ENCODE measurements at regions not wholly inside any gene's neighbourhood (a gene's known extent, or its start where the extent isn't known, plus 50 kb on each side); places are given as distances from the start of the nearest gene placed in this dataset.
A peak's percentile ranks its signal among the peaks of the same experiment; 100 is the strongest.

DNA sequence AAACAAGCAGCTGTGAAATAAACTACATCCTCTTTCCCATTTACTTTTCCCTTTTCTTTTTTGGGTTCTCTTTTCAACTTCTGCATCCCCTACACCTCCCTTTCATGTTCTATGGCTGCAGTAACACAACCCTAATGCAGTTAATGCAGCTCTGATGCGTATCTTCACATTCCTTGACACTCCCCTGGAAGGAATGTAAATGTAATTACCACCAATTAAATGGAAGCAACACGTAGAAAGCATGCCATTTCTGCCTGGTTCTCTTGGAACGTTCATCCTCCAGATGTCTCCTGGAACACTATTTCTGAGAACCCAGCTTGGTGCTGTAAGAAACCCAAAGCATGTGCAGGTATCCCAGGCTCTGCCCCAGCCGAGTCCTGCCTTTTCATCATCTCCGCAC is 166.8 kb upstream of the FREM2 start:
- no peak for DNase-seq

DNA sequence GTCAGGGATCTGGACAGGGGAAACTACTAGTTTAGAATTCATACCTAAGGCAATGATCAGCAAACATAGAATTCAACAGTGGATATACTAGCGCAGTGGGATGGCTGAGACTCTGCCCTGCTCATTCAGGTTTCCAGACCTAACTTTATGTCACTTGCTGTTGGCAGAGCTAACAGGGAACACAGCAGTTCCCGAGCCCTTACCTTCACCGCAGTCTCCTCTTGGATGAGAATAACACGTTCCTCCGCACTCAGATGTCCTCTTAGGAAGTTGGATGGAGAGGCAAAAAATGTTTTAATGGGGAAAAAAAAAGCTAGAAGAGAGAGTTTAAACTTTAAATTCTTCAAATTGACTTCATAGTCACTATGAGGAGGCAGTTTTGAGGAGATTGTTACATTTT is 159.7 kb upstream of the FREM2 start:
- no peak for DNase-seq

DNA sequence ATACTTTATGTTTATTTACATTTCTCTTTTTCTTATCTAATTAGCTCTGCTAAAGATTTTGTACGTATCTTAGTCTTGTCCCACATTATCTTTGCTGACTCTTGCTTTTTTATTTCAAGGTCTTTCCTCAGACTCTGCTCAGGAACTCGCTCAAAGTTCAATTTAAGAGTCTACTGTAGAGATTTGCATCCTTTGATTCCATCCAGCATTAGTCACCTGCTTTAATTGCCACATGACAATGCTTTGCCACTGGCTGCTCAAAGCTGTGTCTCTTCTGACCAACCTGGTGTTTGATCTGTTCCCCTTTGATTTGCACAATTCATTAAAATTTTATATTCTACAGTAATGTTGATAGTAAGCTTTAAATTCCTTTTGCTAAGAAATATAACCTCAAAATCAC is 157.9 kb upstream of the FREM2 start:
- DNase-seq, result no peak

DNA sequence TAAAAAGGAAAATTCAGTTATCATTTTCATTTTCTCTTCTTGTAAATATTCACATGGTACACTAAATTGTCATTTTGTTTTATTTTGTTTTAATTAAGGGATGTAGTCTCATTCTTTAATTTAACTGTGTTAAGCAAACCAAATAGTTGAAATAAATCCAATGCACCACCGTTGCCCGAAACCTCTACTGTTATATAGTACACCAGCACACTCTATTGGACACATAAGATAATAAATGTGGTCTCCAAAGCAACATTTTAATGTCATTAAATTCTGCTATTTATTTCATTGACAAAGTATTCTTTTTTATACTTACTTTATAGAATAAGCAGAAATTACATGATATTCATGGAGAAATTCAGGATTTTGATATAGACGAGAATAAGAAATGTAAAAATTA is 156.4 kb upstream of the FREM2 start:
- peak; percentile 9 for DNase-seq

DNA sequence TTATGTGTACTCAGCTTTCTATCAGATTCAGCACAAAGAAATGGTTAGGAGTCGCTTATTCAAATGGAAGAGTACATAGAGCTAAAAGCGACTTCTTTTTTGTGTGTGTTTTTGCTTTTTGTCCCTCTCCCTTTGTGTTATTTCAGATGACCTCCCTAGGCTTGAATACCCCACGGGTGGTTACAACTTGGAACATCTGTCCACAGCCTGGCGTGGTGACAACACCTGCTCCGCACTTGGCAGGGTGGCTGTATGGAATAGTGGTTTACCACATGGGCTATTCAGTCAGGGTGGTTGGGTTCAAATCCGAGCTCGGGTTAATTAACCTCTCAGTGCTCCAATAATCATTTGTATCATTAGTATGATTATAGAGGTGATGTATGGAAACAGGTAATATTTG is 151.6 kb upstream of the FREM2 start:
- no peak for DNase-seq

DNA sequence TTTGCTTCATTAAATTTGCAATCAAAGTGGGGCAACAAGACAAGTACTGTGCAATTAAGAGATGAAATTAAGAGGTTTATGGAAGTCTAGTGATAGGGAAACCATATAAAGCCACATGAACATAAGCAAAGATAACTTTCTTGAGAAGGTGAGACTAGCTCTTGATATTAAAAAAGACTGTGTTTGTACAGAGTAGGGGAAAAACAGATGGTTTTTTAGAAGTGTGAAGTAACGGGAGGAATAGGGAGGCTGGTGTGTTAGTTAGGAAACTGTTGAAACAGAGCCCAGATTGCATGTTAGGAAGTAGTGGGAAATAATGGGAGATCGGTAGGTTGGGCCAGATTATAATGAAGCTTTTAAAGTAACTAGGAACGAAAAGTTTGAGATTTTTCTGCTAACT is 149.8 kb upstream of the FREM2 start:
- no peak for DNase-seq

DNA sequence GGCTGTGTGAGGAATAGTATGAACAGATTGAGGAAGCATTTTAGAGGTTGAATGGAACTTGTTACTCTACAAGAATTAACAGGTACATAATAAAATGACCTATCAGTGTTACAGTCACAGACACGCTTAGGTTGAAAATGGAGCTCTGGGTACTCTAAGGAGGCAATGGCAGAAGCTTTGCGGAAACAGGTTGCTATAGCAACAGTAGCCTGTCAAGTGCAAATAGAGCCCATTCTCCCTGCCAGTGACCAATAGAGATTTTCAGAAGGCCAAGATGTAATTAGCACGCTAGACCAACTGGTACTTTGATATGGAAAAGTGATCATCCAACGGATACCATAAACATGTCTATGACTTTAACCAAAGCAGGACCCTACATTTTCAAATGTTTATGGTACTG is 148.5 kb upstream of the FREM2 start:
- DNase-seq, result no peak

DNA sequence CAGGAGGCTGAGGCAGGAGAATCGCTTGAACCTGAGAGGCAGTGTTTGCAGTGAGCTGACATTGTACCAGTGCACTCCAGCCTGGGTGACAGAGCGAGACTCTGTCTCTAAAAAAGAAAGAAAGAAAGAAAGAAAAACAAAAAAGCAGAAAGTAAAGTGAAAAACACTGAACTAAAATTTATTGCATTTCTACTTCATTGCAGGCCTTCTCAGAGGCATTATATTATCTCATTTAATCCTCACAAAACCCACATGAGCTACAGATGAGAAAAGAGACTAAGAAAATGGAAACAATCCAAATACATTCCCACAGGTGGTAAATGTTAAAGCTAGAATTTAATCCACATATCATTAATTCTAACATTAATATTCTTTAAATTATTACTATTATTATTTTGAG is 147.2 kb upstream of the FREM2 start:
- DNase-seq, result no peak

DNA sequence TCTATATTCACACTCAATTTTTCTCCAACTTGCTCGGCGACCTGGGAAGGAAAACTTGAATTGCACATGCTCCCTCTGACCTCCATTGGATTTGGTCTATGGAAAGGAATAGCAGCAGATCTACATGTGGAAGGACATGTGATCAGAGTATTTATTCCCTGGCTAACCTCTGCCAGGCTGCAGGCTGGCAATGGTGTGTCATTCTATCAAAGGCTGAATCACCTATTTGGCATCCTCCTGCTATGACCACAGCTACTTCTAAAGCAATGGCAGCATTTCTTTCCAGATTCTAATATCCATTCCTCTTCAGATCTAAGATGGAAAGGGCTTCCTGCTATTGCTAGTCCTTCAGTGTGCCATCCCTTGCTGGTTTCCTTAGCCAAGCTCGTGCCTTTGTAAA is 144.3 kb upstream of the FREM2 start:
- DNase-seq, result no peak

DNA sequence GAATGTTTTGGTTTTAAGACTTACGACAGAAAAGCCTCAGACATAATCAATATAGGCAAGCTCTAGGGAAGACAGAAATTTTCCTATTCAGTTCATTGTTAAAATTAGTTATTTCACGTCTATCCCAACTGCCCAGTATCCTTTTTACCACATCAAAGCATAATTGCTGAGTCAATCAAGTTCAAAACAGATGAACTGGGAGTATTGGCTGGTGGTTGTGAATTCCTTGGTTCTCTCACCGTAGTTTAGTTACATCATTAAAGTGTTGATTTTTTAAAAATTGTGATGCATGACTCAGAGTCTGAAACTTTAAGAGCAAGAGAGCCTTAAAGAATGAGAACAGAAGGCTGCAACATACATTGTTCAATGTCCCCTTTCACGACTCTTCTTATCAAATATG is 143.3 kb upstream of the FREM2 start:
- DNase-seq, result peak; percentile 6

DNA sequence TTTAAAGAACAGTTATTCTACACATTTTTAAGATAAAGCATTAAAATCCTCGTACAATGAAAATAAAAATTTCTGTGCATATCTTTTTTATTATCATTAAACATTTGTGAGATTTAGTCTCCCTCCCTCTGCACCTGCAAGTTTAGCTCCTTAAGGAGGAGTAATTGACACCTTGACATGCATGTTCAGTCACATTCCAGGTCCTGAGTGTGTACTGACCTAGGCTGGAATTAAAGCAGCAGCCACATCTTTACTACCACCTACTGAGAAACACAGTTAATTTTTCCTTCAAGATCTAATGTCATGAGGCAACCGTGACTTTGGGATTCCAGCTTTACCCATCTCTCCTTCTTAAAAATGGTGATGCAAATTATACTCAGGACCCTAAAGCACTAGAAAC is 123.1 kb upstream of the FREM2 start:
- DNase-seq, result no peak

DNA sequence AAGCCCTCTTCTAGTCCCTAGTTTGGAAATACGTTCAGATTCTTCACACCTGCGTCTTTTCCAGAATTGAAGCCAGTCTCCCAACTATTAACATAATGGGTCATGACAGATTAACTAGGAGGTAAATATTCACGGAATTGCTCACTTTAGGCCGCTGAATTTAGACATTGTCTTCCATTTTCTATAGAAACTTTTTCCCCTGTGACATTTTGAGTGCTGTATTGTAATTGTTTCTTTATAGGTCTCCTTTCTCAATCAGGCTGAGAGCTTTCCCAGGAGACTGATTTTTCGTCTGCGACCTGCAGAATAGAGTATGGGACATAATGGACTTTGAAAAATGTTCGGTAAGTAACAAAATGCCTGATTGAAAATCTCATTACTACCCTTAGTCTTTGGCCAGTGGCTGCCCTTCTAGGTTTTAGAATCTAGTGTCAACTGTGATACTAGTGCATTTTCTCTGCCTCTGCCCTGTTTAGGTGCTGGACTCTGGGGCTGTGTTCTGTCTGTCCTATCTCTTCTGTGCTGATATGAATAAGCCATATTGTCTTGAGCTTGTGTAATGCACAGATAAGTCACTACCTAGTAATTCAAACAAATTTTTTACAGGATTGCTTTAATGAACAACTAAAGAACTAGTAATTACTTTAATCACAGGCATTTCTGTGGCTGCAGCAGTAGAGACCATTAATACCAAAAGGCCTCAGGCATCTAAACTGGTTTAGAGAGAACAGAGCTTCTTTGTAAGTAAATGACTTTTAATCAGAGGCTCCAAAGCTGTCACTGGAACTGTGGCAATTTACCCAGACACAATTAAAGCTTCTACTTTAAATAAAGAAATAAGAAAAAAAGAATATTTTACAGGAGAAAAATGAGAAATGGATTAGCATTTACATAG is 122.4 kb upstream of the FREM2 start:
- DNase-seq, result no peak

DNA sequence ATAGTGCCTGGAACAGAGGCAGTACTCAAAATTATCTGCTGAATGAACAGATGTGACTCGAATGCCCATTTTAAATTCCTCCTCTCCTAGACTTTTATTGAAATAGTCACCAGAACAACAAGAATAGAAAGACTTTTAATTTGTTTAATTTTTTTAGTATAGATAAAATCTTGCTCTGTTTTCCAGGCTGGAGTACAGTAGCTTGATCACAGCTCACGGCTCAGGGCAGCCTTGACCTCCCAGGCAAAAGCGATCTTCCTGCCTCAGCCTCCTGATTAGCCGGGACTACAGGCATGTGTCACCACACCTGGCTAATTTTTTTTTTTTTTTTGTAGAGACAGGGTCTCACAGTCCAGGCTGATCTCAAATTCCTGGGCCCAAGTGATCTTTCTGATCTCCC is 120.9 kb upstream of the FREM2 start:
- no peak for DNase-seq

DNA sequence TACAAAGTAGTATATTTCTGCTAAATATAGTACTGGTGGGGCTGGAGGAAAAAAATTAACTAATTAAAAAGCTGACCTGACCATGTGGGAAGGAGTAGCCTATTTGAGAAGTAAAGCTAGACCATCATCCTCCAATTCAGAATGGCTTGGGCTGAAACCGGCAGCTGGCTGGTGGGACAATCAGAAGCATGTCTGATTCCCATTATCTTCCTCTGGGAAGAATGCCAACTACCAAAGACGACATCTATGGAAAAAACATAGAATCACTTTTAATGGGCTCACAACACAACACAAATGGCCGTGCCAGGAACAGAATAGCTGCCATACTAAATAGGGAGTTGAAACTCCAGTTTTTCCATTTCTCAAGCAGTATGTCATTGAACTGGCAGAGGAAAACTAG is 120.4 kb upstream of the FREM2 start:
- no peak for DNase-seq

DNA sequence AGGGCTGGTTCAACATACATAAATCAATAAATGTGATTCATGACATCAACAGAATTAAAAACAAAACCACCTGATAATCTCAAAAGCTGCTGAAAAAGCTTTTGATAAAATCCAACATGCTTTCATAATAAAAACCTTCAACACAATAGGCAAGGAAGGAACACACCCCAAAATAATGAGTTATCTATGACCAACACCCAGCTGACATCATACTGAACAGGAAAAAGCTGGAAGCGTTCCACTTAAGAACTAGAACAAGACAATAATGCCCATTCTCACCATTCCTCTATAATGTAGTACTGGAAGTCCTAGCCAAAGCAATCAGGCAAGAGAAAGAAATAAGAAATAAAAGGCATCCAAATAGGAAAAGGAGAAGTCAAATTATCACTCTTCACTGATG is 116.2 kb upstream of the FREM2 start:
- no peak for DNase-seq

DNA sequence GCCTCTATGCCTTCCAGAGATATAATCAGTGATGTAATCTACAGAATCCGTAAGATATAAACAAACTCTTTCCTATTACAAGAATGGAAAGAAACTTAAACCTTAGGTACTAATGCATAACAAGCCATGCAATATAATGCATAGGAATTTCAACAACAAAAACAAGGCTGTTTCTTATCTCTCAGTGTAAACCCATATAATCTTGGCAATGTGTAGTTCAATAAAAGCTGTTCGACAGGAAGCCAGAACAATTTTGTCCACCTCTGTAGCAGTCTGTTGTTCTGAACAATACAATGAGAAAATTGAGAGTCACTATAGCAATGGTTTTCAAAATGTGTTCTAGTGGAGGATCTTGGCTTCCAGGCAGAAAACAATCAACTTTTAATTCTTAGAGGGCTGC is 111.5 kb upstream of the FREM2 start:
- DNase-seq, result no peak

DNA sequence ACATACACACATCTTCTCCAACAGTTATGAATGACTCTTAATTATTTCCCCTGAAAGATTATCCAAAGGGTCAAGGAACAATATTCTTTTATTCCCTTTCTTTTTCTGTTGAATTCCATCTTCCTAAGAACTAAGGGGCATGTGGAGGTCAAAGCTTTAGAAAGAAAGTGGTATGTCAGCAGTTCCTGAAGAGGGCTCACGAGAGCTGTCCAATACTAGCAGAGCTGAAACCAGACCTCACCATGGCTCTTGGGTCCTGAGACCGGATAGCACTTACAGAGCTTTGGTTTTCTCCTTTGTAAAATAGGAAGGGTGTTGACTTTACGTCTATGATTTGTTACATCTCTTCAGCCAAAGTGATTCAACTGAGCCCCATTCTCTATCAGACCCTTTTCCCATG is 109.8 kb upstream of the FREM2 start:
- DNase-seq, result no peak

DNA sequence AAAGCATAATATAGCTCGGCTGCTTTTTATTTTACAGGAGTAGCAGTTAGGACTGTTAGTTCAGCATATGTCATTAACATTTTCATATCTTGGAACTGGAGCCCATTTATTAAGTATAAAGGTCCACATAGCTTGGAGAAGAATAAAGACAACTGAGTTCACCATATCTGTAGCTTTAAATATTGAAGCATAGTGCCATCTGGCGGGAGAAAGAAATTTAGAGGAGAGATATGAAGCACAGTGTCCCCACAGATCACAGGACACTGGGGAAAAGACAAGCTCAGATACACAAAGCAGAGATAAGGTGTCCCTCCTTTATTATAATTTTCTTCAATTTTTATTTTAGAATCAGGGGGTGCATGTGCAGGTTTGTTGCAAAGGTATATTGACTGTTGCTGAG is 104.7 kb upstream of the FREM2 start:
- peak; percentile 44 for DNase-seq

DNA sequence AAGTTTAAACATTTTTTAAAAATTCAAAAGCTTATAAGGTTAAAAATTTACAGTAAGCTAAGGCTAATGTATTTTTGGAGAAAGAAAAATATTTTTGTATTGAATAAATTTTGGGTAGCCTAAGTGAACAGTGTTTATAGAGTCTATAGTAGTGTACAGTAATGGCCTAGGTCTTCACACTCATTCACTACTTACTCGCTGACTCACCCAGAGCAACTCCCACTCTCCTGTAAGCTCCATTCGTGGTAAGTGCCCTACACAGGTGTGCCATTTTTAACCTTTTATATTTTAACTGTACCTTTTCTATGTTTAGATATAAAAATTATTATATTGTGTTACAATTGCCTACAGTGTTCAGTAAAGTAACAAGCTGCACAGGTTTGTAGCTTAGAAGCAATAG is 96.6 kb upstream of the FREM2 start:
- no peak for DNase-seq

DNA sequence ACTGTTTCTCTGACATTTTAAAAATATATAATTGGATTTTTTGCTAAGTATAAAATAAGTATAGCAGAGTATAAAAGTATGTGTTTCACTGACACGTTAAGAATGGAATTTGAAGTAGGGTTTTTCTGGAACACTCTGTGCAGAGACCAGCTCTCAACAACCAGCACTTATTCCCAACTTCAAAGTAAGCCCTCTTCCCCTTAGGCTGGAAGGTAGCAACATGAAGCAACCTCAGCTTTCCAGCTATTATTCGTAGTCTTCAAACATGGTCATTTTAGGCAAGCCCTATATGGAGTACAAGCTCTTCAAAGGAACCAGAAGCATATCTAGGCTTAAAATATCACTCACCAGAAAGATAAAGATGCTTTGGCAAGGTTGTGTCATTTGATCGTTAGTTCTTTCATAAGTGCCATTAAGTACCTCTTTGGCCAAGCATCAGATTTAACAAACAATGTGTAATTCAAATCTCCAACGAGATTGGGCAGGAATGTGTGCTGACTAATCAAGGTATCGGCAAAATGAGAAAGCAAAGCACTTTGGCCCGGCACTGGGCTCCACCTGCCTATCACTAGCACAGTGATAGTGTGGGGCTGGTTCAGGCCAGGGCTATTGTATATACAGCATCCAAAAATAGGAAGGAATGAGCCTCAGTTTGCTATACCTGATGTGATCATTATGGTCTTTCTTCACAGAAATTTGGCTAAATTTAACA is 95.9 kb upstream of the FREM2 start:
- DNase-seq, result no peak

DNA sequence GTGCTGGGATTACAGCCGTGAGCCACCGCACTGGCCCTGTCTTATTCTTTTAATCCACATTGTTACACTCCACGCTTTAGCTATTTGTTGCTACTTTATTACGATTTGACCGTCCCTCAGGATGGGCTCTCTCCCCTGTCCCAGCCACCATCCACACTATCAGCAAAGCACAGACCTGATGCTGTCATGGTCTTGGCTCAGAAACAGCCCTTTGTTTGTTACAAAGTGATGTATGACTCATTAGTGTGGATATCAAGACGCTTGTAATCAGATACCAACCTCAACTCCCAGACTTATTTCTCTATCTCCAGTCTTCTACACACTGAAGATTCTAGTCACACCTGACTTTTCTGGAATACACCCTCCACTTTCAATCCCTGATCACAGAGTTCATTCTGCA is 84.6 kb upstream of the FREM2 start:
- no peak for DNase-seq

DNA sequence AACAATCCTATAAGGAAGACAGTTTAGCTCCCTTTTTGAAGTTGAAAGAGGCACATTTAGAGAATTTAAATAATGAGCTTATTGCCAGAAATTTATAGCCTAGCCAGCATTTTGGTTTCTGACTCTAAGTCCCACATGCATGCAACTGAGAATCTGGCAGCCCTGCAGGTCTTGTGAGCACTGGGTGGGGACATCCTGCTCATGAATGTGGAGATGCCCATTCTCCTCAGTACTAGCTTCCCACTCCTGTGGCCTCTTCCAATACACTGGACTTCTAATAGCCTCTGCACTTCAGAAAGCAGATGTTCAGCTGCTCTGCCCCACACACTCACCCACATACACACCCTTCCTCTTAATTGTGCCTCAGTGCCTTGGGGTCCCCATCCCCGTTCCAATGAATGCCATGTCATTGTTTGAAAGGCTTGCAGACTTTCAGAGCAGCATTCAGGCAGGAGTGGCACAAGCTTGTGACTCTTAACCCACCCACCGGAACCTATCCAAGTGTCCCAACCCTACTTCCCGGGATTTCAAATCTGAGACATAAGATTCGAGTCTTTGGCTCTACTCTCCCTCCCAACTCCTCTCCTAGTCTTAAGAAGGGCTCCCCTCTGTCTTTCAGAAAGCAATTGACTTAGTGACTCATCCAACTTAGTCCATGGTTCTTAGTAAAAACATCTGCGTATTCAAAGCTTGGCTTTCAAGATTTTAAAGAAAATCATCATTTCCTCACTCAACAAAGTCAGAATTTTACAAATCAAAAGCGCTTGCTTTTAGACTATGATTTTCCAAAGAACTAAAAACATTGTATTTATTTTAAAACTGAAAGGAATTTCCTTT is 80.0 kb upstream of the FREM2 start:
- no peak for DNase-seq

DNA sequence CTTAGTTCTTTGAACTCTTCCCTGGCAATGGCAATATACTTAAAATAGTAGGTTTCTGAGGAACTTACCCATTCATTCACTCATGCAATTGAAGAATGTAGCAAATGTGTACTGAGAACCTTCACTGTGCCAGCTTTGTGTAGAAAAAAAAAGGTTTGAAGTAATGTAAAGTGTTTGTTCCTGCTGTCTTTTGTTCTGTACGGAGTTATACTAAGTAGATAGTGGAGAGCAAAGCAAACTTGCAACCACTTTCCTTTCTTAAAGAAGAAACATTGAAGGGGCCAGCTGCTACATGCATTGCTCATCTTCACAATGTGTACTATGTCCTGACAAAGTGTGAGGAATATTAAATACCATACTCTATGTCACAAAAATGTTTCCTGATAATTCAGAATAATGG is 68.9 kb upstream of the FREM2 start:
- no peak for DNase-seq

DNA sequence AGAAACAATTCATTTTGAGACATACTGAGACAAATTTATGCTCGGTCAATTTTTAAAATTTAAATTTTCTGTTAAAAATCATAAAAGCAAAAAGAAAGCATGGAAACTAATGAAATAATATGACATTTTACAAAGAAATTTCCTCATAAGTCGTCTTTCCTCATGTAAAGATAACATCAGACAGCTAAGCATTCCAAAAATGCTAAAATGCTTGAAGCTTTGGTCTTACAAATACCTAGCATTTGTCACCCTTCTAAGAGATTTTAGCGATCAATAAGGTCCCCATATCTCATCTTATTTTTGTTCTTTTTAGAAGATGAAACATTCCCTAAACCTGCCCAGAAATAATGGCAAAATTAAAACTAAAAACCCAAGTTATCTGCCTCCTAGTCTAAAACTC is 68.5 kb upstream of the FREM2 start:
- no peak for DNase-seq
